ENCODE measurements at regions not wholly inside any gene's neighbourhood (a gene's known extent, or its start where the extent isn't known, plus 50 kb on each side); places are given as distances from the start of the nearest gene placed in this dataset.

GRCh38 chr9:71279151-71279739, 157.8 kb upstream of the TRPM3 start:
- H3K27ac Mint-ChIP-seq (ENCODE audit: unreplicated experiment): no peak overlapping the region
- TF ChIP-seq CTCF (IDR thresholded peaks at IDR 0.05; ENCODE audit: partially characterized antibody, unreplicated experiment): no peak
- H3K9me3 Mint-ChIP-seq (ENCODE audit: unreplicated experiment): no peaks in the 10 kb centered on the region
- no peaks in the 10 kb centered on the region for H3K27me3 Mint-ChIP-seq (ENCODE audit: unreplicated experiment)
- DNase-seq: no peak
- H3K4me3 Mint-ChIP-seq (ENCODE audit: unreplicated experiment): no peak overlapping the region
- H3K36me3 Mint-ChIP-seq (ENCODE audit: unreplicated experiment): no peaks in the 10 kb centered on the region
- H3K4me1 Mint-ChIP-seq (ENCODE audit: low read depth, unreplicated experiment): no peaks in the 10 kb centered on the region

GRCh38 chr9:71273613-71274012, 152.2 kb upstream of the TRPM3 start:
- Mint-ChIP-seq H3K9me3 (ENCODE audit: unreplicated experiment) (no peaks in the 10 kb centered on the region), H3K4me3 (ENCODE audit: unreplicated experiment) (no peak overlapping the region), H3K27me3 (ENCODE audit: unreplicated experiment) (no peaks in the 10 kb centered on the region), H3K4me1 (ENCODE audit: low read depth, unreplicated experiment) (peaks cover 2% of the 10 kb centered on the region), H3K36me3 (ENCODE audit: unreplicated experiment) (no peaks in the 10 kb centered on the region), H3K27ac (ENCODE audit: unreplicated experiment) (no peak overlapping the region)
- TF ChIP-seq CTCF (IDR thresholded peaks at IDR 0.05; ENCODE audit: partially characterized antibody, unreplicated experiment): no peak
- DNase-seq: no peak

- DNase-seq: no peak
- Mint-ChIP-seq H3K4me3 (ENCODE audit: unreplicated experiment) (no peak overlapping the region), H3K27ac (ENCODE audit: unreplicated experiment) (no peak overlapping the region), H3K9me3 (ENCODE audit: unreplicated experiment) (no peaks in the 10 kb centered on the region), H3K27me3 (ENCODE audit: unreplicated experiment) (no peaks in the 10 kb centered on the region), H3K36me3 (ENCODE audit: unreplicated experiment) (no peaks in the 10 kb centered on the region), H3K4me1 (ENCODE audit: low read depth, unreplicated experiment) (peaks cover 2% of the 10 kb centered on the region)
- no peak for TF ChIP-seq CTCF (IDR thresholded peaks at IDR 0.05; ENCODE audit: partially characterized antibody, unreplicated experiment)
Observed at GRCh38 chr9:71271602-71272001, 150.2 kb upstream of the TRPM3 start.

- no peak overlapping the region for H3K27ac Mint-ChIP-seq (ENCODE audit: unreplicated experiment)
- H3K9me3 Mint-ChIP-seq (ENCODE audit: unreplicated experiment): no peaks in the 10 kb centered on the region
- no peak for DNase-seq
- no peaks in the 10 kb centered on the region for H3K27me3 Mint-ChIP-seq (ENCODE audit: unreplicated experiment)
- no peaks in the 10 kb centered on the region for H3K36me3 Mint-ChIP-seq (ENCODE audit: unreplicated experiment)
- no peak for TF ChIP-seq CTCF (IDR thresholded peaks at IDR 0.05; ENCODE audit: partially characterized antibody, unreplicated experiment)
- H3K4me1 Mint-ChIP-seq (ENCODE audit: low read depth, unreplicated experiment): peaks cover 2% of the 10 kb centered on the region
- H3K4me3 Mint-ChIP-seq (ENCODE audit: unreplicated experiment): no peak overlapping the region
Observed at GRCh38 chr9:71270554-71270953, 149.1 kb upstream of the TRPM3 start.

GRCh38 chr9:71269859-71270258, 148.4 kb upstream of the TRPM3 start:
- H3K4me3 Mint-ChIP-seq (ENCODE audit: unreplicated experiment): no peak overlapping the region
- H3K9me3 Mint-ChIP-seq (ENCODE audit: unreplicated experiment): no peaks in the 10 kb centered on the region
- no peak for TF ChIP-seq CTCF (IDR thresholded peaks at IDR 0.05; ENCODE audit: partially characterized antibody, unreplicated experiment)
- H3K4me1 Mint-ChIP-seq (ENCODE audit: low read depth, unreplicated experiment): peaks cover 2% of the 10 kb centered on the region
- no peak for DNase-seq
- no peaks in the 10 kb centered on the region for H3K36me3 Mint-ChIP-seq (ENCODE audit: unreplicated experiment)
- H3K27me3 Mint-ChIP-seq (ENCODE audit: unreplicated experiment): no peaks in the 10 kb centered on the region
- no peak overlapping the region for H3K27ac Mint-ChIP-seq (ENCODE audit: unreplicated experiment)
